Activated gamma-delta T cell (primary cell): ENCODE measurements at regions not wholly inside any gene's neighbourhood (a gene's known extent, or its start where the extent isn't known, plus 50 kb on each side); places are given as distances from the start of the nearest gene placed in this dataset.

Source experiments
- DNase-seq: peaks from one replicate; lab custom pipeline; 2025; lab: John Stamatoyannopoulos, UW

GRCh38 chr16:66315210-66315825, 51.2 kb upstream of the CDH5 start:
- DNase-seq = no peak

GRCh38 chr16:66311306-66311705, 55.2 kb upstream of the CDH5 start:
- DNase-seq = no peak

- no peak for DNase-seq
Observed at GRCh38 chr16:66309215-66309807, 57.2 kb upstream of the CDH5 start.

- no peak for DNase-seq
Observed at GRCh38 chr16:66308096-66308495, 58.4 kb upstream of the CDH5 start.

- no peak for DNase-seq
Observed at GRCh38 chr16:66306366-66307150, 59.9 kb upstream of the CDH5 start.

- no peak for DNase-seq
Observed at GRCh38 chr16:66304961-66305360, 61.5 kb upstream of the CDH5 start.

- no peak for DNase-seq
Observed at GRCh38 chr16:66304151-66304550, 62.3 kb upstream of the CDH5 start.

GRCh38 chr16:66300501-66300900, 66.0 kb upstream of the CDH5 start:
- DNase-seq = no peak

GRCh38 chr16:66300037-66300436, 66.5 kb upstream of the CDH5 start:
- no peak for DNase-seq

GRCh38 chr16:66299349-66299748, 67.1 kb upstream of the CDH5 start:
- no peak for DNase-seq

- DNase-seq = no peak
Observed at GRCh38 chr16:66298571-66299120, 67.8 kb upstream of the CDH5 start.

GRCh38 chr16:66298006-66298405, 68.5 kb upstream of the CDH5 start:
- DNase-seq = no peak

- DNase-seq = no peak
Observed at GRCh38 chr16:66296591-66296990, 69.9 kb upstream of the CDH5 start.

GRCh38 chr16:66295761-66296546, 70.5 kb upstream of the CDH5 start:
- DNase-seq = no peak

- no peak for DNase-seq
Observed at GRCh38 chr16:66295213-66295612, 71.3 kb upstream of the CDH5 start.

- no peak for DNase-seq
Observed at GRCh38 chr16:66294507-66294906, 72.0 kb upstream of the CDH5 start.

GRCh38 chr16:66293932-66294331, 72.6 kb upstream of the CDH5 start:
- no peak for DNase-seq

- DNase-seq = no peak
Observed at GRCh38 chr16:66293207-66293735, 73.2 kb upstream of the CDH5 start.

GRCh38 chr16:66292241-66292935, 74.1 kb upstream of the CDH5 start:
- DNase-seq = no peak

- no peak for DNase-seq
Observed at GRCh38 chr16:66291833-66292232, 74.7 kb upstream of the CDH5 start.

GRCh38 chr16:66290431-66290830, 76.1 kb upstream of the CDH5 start:
- no peak for DNase-seq
